Transverse colon (tissue), 4 donors: ENCODE measurements at regions not wholly inside any gene's neighbourhood (a gene's known extent, or its start where the extent isn't known, plus 50 kb on each side); places are given as distances from the start of the nearest gene placed in this dataset.

Source experiments
- DNase-seq: peaks from one replicate; pipeline ENCODE4 v3.0.0-alpha.2; 2019
- H3K27ac ChIP-seq, 4 donors: fragments of 200-600 bp; sonication (generic); 2 replicates each; pipeline ENCODE4 v1.5.1; 2016 to 2018; ENCODE audit warnings: inconsistent platforms in 4 of 4
- H3K27me3 ChIP-seq: fragments of 200-600 bp; sonication (generic); 2 replicates; pipeline ENCODE4 v1.5.1; 2017; ENCODE audit warnings: inconsistent platforms
- H3K36me3 ChIP-seq, 4 donors: fragments of 200-600 bp; sonication (generic); 2 replicates each; pipeline ENCODE4 v1.5.1; 2017 to 2019; ENCODE audit warnings: inconsistent platforms in 4 of 4
- H3K4me1 ChIP-seq, 4 donors: fragments of 200-600 bp; sonication (generic); 2 replicates each; pipeline ENCODE4 v1.5.1; 2017 to 2020; ENCODE audit warnings: inconsistent platforms in 4 of 4
- H3K4me3 ChIP-seq, 4 donors: fragments of 200-600 bp; sonication (generic); 1 replicate in 1 of 4; 2 replicates in 3 of 4; pipeline versions ENCODE4 v1.5.1 to v1.6.1; 2017 to 2019; ENCODE audit warnings: inconsistent platforms in 4 of 4
- H3K9me3 ChIP-seq, 2 donors: fragments of 200-600 bp; sonication (generic); 2 replicates each; pipeline ENCODE4 v1.5.1; 2017 to 2019; ENCODE audit warnings: inconsistent platforms in 2 of 2
- EP300 ChIP-seq: sonication (generic); formaldehyde crosslinking; IDR thresholded peaks from one replicate; pipeline ENCODE4 v1.6.1; 2017; ENCODE audit warnings: antibody characterized with exemption, low read depth
- POLR2A ChIP-seq: fragments of 450-650 bp; IDR thresholded peaks from one replicate; pipeline ENCODE4 v1.6.1; 2016; ENCODE audit warnings: antibody characterized with exemption, mild to moderate bottlenecking, moderate library complexity
- POLR2AphosphoS5 ChIP-seq, 3 donors: sonication (generic); formaldehyde crosslinking; IDR thresholded peaks; one replicate each; pipeline ENCODE4 v1.6.1; 2016; ENCODE audit warnings: antibody characterized with exemption in 3 of 3
- WGBS, 2 donors: methylation state at CpG; one replicate each; pipeline ENCODE4 v1.1.5; 2018; ENCODE audit warnings: low coverage in 1 of 2; 5-methylcytosine and 5-hydroxymethylcytosine counted together
- in situ Hi-C, 4 donors: fragments of 200-750 bp; cut with MboI; loops; one replicate each; pipeline versions ENCODE4 v1.15.0 to v1.15.1; 2017; ENCODE audit warnings: low sequenced_read_pairs in 3 of 4, low pct_ligation_motif_present in 1 of 4, low pct_unique_long_range_greater_than_20kb in 1 of 4
- intact Hi-C: fragments of 100-400 bp; cut with DNase I; formaldehyde crosslinking; loops from one replicate; pipeline ENCODE4 v1.15.1; 2023; ENCODE audit warnings: low total_unique reads
- TF ChIP-seq, protein P1 (sequence below), 5 experiments: fragments of 200-600 bp in 3 of 5; fragments of 450-650 bp in 2 of 5; sonication (generic) in 3 of 5; IDR thresholded peaks; 1 replicate in 2 of 5; 2 replicates in 3 of 5; pipeline ENCODE4 v1.5.1; 2016 to 2017; ENCODE audit warnings: antibody characterized with exemption in 5 of 5, inconsistent platforms in 3 of 5, mild to moderate bottlenecking in 2 of 5, moderate library complexity in 1 of 5

DNA sequence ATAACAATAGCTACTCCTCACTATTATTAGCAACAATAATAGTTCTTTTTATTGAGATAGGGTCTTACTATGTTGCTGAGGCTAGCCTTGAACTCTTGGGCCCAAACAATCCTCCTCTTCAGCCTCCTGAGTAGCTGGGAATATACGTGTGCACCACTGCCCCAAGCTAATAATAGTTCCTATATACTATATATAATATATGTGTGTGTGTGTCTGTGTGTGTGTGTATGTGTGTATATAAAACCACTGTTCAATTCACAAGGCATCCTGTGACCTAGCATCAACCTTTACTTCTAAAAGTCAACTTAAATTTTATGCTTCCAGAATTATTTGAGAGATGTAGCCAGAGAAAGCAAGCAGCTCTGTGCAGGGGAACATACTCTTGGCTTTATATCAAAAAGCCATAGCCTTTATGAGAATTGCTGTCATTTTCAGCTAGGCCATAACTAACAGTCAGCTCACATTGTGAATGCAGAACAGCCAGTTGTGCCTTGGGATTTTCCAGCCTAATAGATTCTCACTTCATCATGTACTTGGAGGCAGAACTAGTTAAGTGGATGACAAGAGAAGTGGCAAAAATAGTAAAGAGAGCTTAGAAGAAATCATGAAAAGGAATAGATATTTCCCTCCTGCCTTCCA is 665.5 kb downstream of the NYAP2 start:
- intact Hi-C loops (no loop called here), in situ Hi-C loops (no loop called here)
- no peaks in the 10 kb centered on the region for H3K36me3 ChIP-seq
- H3K4me3 ChIP-seq, result no peak overlapping the region
- H3K27ac ChIP-seq, result no peak overlapping the region
- H3K9me3 ChIP-seq, result no peaks in the 10 kb centered on the region
- DNase-seq, result no peak
- 67 to 80% methylated on average over 1 of the region's 1 CpG for WGBS, 2 donors
- H3K27me3 ChIP-seq, result no peaks in the 10 kb centered on the region
- TF ChIP-seq POLR2A (no peak), EP300 (no peak), POLR2AphosphoS5 (IDR thresholded peaks at IDR 0.05) (no peak)
- TF ChIP-seq, protein P1, sequence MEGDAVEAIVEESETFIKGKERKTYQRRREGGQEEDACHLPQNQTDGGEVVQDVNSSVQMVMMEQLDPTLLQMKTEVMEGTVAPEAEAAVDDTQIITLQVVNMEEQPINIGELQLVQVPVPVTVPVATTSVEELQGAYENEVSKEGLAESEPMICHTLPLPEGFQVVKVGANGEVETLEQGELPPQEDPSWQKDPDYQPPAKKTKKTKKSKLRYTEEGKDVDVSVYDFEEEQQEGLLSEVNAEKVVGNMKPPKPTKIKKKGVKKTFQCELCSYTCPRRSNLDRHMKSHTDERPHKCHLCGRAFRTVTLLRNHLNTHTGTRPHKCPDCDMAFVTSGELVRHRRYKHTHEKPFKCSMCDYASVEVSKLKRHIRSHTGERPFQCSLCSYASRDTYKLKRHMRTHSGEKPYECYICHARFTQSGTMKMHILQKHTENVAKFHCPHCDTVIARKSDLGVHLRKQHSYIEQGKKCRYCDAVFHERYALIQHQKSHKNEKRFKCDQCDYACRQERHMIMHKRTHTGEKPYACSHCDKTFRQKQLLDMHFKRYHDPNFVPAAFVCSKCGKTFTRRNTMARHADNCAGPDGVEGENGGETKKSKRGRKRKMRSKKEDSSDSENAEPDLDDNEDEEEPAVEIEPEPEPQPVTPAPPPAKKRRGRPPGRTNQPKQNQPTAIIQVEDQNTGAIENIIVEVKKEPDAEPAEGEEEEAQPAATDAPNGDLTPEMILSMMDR (IDR thresholded peaks at IDR 0.05), result no peak
- H3K4me1 ChIP-seq, result no peaks in the 10 kb centered on the region

DNA sequence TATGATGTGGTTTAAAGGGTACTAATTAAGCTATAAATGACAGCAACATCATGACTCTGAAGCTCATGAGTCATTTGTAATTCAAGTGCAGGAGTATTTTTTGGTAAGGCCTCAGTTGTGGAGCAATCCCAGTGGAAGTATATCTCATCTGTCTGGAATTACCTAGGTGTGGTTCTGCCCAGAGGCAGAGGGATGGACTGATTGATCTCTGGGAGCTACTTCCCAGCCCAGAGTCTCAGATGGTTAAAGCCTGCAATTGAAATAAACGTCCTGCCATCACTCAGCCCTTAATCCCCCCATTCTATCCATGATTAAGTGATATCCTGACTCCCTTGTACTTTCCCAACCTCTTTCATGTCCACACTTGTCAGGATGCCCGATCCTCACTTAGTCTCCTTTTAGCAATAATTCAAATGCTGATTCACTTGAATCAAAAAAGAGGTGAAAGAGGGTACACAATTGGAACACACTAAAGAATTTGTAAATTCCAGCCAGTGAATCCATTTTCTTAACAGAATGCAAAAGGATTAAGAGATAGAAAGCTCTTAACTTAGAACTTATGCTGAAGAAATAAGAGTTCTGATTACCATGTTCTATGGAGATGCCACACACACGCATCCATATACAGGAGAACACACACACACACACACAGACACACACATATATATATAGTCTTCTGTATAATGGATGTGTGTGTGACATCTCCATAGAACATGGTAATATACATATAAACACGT is 664.4 kb downstream of the NYAP2 start:
- no peak for DNase-seq
- no peak overlapping the region for H3K4me3 ChIP-seq
- no peaks in the 10 kb centered on the region for H3K27me3 ChIP-seq
- 70 to 77% methylated on average over 3 to 4 of the region's 4 CpGs for whole genome bisulfite sequencing, 2 donors
- intact Hi-C loops (no loop called here), in situ Hi-C loops (no loop called here)
- H3K27ac ChIP-seq, result no peak overlapping the region
- no peaks in the 10 kb centered on the region for H3K4me1 ChIP-seq
- no peaks in the 10 kb centered on the region for H3K9me3 ChIP-seq
- H3K36me3 ChIP-seq, result no peaks in the 10 kb centered on the region
- no peak for TF ChIP-seq POLR2AphosphoS5 (IDR thresholded peaks at IDR 0.05)
- TF ChIP-seq, protein P1 (IDR thresholded peaks at IDR 0.05), result no peak
- TF ChIP-seq POLR2A, result no peak

DNA sequence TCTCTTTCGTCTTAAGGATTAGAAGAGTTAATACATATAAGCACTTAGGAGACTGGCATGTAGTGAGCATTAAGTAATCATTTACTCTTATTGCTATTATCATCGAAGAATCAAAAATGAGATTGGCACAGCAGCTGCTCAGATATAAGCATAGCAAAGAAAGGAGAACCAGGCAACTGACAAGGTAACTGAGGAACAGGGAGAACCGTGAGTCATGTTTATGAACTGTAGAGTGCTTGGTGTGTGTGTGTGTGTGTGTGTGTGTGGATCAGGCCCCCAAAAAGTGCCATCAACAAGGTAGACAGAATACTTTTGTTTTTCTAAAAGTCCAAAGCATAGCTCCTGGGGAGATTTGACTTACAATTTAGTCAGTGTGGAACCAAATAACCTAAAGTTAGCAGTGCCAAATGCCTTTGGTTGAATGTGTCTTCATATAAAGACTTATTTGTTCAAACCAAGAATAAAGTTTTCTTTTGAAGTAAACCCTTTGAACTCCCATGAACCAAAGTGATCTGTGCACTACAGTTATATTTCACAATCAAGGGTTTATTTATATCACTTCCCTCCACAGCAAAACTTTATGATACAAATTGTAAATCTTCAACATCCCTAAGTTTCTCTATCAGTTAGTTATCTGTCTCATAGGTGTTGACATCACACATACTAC is 660.6 kb downstream of the NYAP2 start:
- no peaks in the 10 kb centered on the region for H3K9me3 ChIP-seq
- no peaks in the 10 kb centered on the region for H3K4me1 ChIP-seq
- no peak overlapping the region for H3K4me3 ChIP-seq
- H3K27ac ChIP-seq, result no peak overlapping the region
- H3K27me3 ChIP-seq, result no peaks in the 10 kb centered on the region
- in situ Hi-C loops, result no loop called here
- DNase-seq, result no peak
- TF ChIP-seq EP300, result no peak
- TF ChIP-seq POLR2A, result no peak
- TF ChIP-seq, protein P1 (IDR thresholded peaks at IDR 0.05), result no peak
- TF ChIP-seq POLR2AphosphoS5 (IDR thresholded peaks at IDR 0.05), result no peak
- no peaks in the 10 kb centered on the region for H3K36me3 ChIP-seq
- WGBS, 2 donors, result 37 to 39% methylated on average over 3 of the region's 3 CpGs
- intact Hi-C loops, result no loop called here

DNA sequence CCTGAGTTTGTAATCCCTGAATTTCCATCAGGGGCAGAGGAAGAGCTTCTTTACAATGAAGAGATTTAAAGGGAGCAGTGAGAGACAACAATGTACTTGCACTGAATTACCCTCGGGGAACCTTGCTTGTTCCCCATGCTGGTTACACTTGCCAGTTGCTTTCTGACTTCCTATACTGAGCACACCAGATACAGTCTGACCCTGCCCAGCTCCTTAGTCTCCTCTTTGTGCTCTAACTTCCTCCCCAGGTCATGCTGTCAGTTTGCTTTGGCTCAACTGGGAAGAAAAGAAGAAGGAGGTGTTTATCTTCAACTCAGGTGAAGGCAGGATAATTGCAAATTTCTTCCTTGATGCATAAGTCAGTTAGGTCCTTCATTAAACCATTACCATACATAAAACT is 658.4 kb downstream of the NYAP2 start:
- intact Hi-C loops (no loop called here), in situ Hi-C loops (no loop called here)
- Histone ChIP-seq H3K36me3 (no peaks in the 10 kb centered on the region), H3K4me3 (no peak overlapping the region), H3K4me1 (no peaks in the 10 kb centered on the region), H3K27me3 (no peaks in the 10 kb centered on the region), H3K9me3 (no peaks in the 10 kb centered on the region), H3K27ac (no peak overlapping the region)
- 17 to 29% methylated on average over 1 of the region's 1 CpG for WGBS, 2 donors
- no peak for DNase-seq
- TF ChIP-seq POLR2A (no peak), EP300 (no peak), POLR2AphosphoS5 (IDR thresholded peaks at IDR 0.05) (no peak)
- TF ChIP-seq, protein P1 (IDR thresholded peaks at IDR 0.05), result no peak
